Endothelial cell (in vitro differentiated cells): ENCODE measurements at regions not wholly inside any gene's neighbourhood (a gene's known extent, or its start where the extent isn't known, plus 50 kb on each side); places are given as distances from the start of the nearest gene placed in this dataset.

Source experiments
- DNase-seq: peaks from one replicate; pipeline ENCODE4 v3.0.0; 2021; ENCODE audit warnings: low spot score
- H3K27ac Mint-ChIP-seq: one replicate; pipeline ENCODE4 v1.8.0; 2021; ENCODE audit warnings: mixed read lengths, inconsistent platforms; ENCODE audit not compliant: unreplicated experiment
- H3K27me3 Mint-ChIP-seq: one replicate; pipeline ENCODE4 v1.8.0; 2021; ENCODE audit warnings: mild to moderate bottlenecking, moderate library complexity, mixed read lengths, inconsistent platforms; ENCODE audit not compliant: unreplicated experiment
- H3K36me3 Mint-ChIP-seq: one replicate; pipeline ENCODE4 v1.8.0; 2021; ENCODE audit warnings: mild to moderate bottlenecking, low read depth, mixed read lengths, inconsistent platforms; ENCODE audit not compliant: unreplicated experiment
- H3K4me1 Mint-ChIP-seq: one replicate; pipeline ENCODE4 v1.8.0; 2021; ENCODE audit warnings: mild to moderate bottlenecking, mixed read lengths, inconsistent platforms; ENCODE audit not compliant: unreplicated experiment
- H3K4me3 Mint-ChIP-seq: one replicate; pipeline ENCODE4 v1.8.0; 2021; ENCODE audit warnings: mild to moderate bottlenecking, mixed read lengths, inconsistent platforms; ENCODE audit not compliant: unreplicated experiment
- H3K9me3 Mint-ChIP-seq: one replicate; pipeline ENCODE4 v1.8.0; 2021; ENCODE audit warnings: mixed read lengths, inconsistent platforms; ENCODE audit not compliant: unreplicated experiment
- CTCF ChIP-seq: fragments of 200-600 bp; sonication (generic); IDR thresholded peaks from one replicate; pipeline ENCODE4 v1.5.0; 2021; ENCODE audit warnings: antibody characterized with exemption; ENCODE audit not compliant: unreplicated experiment

- TF ChIP-seq CTCF: no peak
- no peak for DNase-seq
- H3K9me3 Mint-ChIP-seq: no peaks in the 10 kb centered on the region
- no peaks in the 10 kb centered on the region for H3K36me3 Mint-ChIP-seq
- H3K27me3 Mint-ChIP-seq: no peaks in the 10 kb centered on the region
- H3K4me1 Mint-ChIP-seq: peaks cover 4% of the 10 kb centered on the region
- no peak overlapping the region for H3K27ac Mint-ChIP-seq
- H3K4me3 Mint-ChIP-seq: no peak overlapping the region
These were observed 1330.6 kb downstream of the DSC3 start for GRCh38 chr18:29711932-29712331.

- TF ChIP-seq CTCF: no peak
- H3K27me3 Mint-ChIP-seq: no peaks in the 10 kb centered on the region
- H3K4me3 Mint-ChIP-seq: no peak overlapping the region
- H3K36me3 Mint-ChIP-seq: no peaks in the 10 kb centered on the region
- H3K4me1 Mint-ChIP-seq: no peaks in the 10 kb centered on the region
- no peak overlapping the region for H3K27ac Mint-ChIP-seq
- no peaks in the 10 kb centered on the region for H3K9me3 Mint-ChIP-seq
- no peak for DNase-seq
These were observed 1349.2 kb downstream of the DSC3 start for GRCh38 chr18:29693334-29693733.

GRCh38 chr18:29681578-29681977 lies 1361.0 kb downstream of the DSC3 start:
- Mint-ChIP-seq H3K36me3 (no peaks in the 10 kb centered on the region), H3K4me1 (no peaks in the 10 kb centered on the region), H3K9me3 (no peaks in the 10 kb centered on the region), H3K4me3 (no peak overlapping the region), H3K27ac (no peak overlapping the region), H3K27me3 (peaks cover 2% of the 10 kb centered on the region)
- DNase-seq: no peak
- TF ChIP-seq CTCF: no peak

- H3K4me3 Mint-ChIP-seq: no peak overlapping the region
- no peak for TF ChIP-seq CTCF
- no peaks in the 10 kb centered on the region for H3K9me3 Mint-ChIP-seq
- DNase-seq: no peak
- H3K27me3 Mint-ChIP-seq: no peaks in the 10 kb centered on the region
- no peaks in the 10 kb centered on the region for H3K36me3 Mint-ChIP-seq
- no peak overlapping the region for H3K27ac Mint-ChIP-seq
- no peaks in the 10 kb centered on the region for H3K4me1 Mint-ChIP-seq
These were observed 1378.1 kb downstream of the DSC3 start for GRCh38 chr18:29664278-29665036.

GRCh38 chr18:29661924-29662323 lies 1380.6 kb downstream of the DSC3 start:
- Mint-ChIP-seq H3K27ac (no peak overlapping the region), H3K27me3 (no peaks in the 10 kb centered on the region), H3K9me3 (no peaks in the 10 kb centered on the region), H3K36me3 (no peaks in the 10 kb centered on the region), H3K4me1 (no peaks in the 10 kb centered on the region), H3K4me3 (no peak overlapping the region)
- TF ChIP-seq CTCF: no peak
- no peak for DNase-seq
